Coronary artery (tissue), 2 donors: ENCODE measurements at regions not wholly inside any gene's neighbourhood (a gene's known extent, or its start where the extent isn't known, plus 50 kb on each side); places are given as distances from the start of the nearest gene placed in this dataset.

Experiments
- DNase-seq: peaks from one replicate; pipeline ENCODE4 v3.0.0-alpha.2; 2017; ENCODE audit warnings: low spot score
- H3K27ac ChIP-seq, 2 donors: fragments of 200-600 bp; sonication (generic); one replicate each; pipeline ENCODE4 v1.5.1; 2016 to 2019
- H3K4me3 ChIP-seq: fragments of 200-600 bp; sonication (generic); 2 replicates; pipeline ENCODE4 v1.5.1; 2016; ENCODE audit warnings: mild to moderate bottlenecking, moderate library complexity
- TF ChIP-seq, protein P1 (sequence below): fragments of 200-600 bp; sonication (generic); IDR thresholded peaks from one replicate; pipeline ENCODE4 v1.5.1; 2019; ENCODE audit warnings: antibody characterized with exemption

DNA sequence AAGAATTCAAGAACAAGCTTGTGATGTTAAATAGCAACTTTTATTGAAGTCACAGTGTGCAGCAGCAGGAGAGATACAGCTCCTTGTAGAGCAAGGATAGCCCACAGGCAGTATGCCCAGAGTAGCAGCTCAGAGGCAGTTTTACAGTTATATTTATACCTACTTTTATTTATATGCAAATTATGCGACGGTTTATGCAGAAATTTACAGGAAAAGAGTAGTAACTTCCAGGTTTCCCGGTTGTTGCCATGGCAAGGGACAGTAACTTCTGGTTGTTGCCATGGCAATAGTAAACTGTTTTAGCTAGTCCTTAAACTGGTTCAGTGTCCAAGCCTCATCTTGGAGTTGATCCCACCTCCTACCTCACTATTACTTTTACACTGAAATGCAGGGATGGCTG, 344.6 kb upstream of the LYPLAL1 start:
- Histone ChIP-seq H3K4me3 (no peak overlapping the region), H3K27ac (no peak overlapping the region)
- TF ChIP-seq, protein P1, sequence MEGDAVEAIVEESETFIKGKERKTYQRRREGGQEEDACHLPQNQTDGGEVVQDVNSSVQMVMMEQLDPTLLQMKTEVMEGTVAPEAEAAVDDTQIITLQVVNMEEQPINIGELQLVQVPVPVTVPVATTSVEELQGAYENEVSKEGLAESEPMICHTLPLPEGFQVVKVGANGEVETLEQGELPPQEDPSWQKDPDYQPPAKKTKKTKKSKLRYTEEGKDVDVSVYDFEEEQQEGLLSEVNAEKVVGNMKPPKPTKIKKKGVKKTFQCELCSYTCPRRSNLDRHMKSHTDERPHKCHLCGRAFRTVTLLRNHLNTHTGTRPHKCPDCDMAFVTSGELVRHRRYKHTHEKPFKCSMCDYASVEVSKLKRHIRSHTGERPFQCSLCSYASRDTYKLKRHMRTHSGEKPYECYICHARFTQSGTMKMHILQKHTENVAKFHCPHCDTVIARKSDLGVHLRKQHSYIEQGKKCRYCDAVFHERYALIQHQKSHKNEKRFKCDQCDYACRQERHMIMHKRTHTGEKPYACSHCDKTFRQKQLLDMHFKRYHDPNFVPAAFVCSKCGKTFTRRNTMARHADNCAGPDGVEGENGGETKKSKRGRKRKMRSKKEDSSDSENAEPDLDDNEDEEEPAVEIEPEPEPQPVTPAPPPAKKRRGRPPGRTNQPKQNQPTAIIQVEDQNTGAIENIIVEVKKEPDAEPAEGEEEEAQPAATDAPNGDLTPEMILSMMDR, result no peak
- DNase-seq, result no peak

DNA sequence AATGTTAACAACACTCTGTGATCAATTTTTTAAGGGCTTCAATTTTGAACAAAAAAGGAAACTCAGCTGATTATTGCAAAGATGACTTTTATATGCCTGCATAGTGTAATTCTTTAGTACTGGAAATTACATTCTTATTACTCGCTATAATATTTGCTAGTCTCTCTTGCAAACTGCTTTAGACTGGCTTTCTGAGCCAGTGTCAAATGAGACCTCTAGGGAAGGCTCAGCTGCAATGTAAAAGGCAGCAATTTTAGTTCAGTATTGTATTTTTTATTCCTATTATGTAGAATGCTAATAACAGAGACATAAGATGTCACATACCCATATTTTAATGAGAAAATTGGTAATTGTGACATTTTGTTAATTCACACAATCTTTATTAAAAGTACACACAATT, 338.1 kb upstream of the LYPLAL1 start:
- TF ChIP-seq, protein P1, result no peak
- Histone ChIP-seq H3K4me3 (no peak overlapping the region), H3K27ac (no peak overlapping the region)
- DNase-seq, result no peak

DNA sequence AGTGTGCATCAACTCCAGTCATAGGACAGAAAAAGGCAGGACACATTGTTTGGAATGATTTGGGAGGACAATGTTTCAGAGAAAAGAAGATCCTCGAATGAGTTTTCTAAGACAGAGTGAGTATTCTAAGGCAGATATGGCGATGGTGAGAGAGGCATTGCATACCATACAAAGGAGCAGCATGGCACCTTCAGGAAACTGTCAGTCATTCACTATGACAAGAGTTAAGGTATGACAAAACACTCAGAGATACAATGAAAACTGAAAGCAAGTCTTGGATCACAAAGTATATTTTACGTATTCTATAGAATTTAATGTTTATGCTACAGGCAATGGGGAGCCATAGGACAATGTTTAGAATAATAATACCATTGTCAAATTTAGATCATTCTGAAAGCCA, 337.4 kb upstream of the LYPLAL1 start:
- H3K4me3 ChIP-seq, result no peak overlapping the region
- TF ChIP-seq, protein P1, result no peak
- DNase-seq, result no peak

DNA sequence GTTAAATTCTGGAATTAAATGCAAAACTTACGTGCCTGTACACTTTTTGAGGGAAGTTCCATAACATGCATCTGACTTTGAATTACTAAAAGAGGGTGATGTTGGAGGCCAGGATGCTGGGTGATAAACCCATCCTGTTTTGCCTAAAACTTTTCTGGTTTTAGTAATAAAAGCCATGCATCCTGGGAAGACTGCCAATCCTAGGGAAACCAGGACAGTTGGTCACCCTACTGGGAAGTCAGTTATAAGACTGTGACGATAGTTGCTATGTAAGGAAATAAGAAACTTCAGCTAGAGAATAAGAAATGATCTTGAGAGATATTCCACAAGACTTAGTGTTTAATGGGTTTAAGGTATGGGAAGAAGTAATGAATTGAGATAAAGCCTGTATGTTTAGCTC, 336.6 kb upstream of the LYPLAL1 start:
- Histone ChIP-seq H3K27ac (no peak overlapping the region), H3K4me3 (no peak overlapping the region)
- TF ChIP-seq, protein P1, result no peak
- DNase-seq, result no peak

More for the DNA sequence above, 337.4 kb upstream of the LYPLAL1 start:
- no peak overlapping the region for H3K27ac ChIP-seq

DNA sequence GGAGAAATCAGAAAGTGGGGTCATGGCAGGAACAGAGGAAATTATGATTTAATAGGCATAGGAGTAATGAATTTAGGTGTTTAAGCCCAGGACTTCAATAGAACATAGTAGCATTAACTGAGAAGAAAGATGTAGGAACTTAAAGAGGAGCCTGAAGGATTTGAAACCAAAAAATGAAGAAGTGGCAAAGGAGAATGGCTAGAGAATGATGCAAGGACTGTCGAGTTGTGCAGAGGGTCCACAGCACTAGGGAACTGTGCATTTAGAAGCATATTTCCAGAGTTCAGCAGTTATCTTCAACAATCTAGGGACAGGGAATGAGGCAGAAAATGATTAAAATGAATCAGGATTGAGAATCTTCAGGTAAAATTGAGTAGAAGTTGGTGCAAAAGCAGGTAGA, 328.1 kb upstream of the LYPLAL1 start:
- Histone ChIP-seq H3K4me3 (no peak overlapping the region), H3K27ac (no peak overlapping the region)
- TF ChIP-seq, protein P1, result no peak
- no peak for DNase-seq

DNA sequence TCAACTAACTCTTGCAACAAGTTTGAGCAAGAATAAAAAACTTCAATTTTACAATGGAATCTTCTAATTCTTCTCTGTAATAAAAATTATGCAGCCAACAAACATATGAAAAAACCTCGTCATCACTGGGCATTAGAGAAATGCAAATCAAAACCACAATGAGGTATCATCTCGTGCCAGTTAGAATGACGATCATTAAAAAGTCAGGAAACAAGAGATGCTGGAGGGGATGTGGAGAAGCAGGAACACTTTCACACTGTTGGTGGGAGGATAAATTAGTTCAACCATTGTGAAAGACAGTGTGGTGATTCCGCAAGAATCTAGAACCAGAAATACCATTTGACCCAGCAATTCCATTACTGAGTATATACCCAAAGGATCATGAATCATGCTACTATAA, 327.5 kb upstream of the LYPLAL1 start:
- no peak overlapping the region for H3K4me3 ChIP-seq

DNA sequence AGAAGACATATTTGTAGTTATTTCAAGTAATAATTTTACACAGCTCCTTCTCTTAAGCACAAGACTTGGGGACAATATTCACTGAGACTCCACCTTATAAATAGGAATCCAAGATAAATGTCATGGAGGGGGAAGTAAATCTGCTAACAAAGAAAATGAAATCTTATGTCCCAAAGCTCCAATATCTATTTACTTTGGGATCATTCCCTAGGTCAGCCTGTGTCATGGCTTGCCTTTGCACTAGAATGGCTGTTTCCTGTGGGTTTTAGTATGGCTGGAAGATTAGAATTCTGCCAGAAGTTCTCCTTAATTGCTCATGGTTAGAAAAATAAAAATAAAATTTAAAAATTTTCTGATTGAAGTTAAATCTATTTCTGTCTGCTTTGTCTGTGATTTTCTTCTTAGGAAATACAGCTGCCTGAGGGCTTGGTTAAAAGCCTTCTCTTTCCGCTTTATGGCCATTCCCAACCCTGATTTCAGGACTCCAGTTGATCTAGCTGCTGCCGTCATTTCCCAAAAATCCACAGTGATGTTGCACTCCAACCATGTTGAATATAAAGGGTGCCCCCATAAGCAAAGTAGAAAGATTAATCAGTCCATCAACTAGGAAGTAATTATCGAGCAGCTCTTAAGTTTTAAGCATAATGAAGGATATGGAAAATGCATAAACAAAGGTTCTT, 326.4 kb upstream of the LYPLAL1 start:
- DNase-seq, result no peak
- Histone ChIP-seq H3K27ac (no peak overlapping the region), H3K4me3 (no peak overlapping the region)
- TF ChIP-seq, protein P1, result no peak

More for the DNA sequence above, 327.5 kb upstream of the LYPLAL1 start:
- TF ChIP-seq, protein P1, result no peak
- H3K27ac ChIP-seq, result no peak overlapping the region
- no peak for DNase-seq
